ENCODE measurements at regions not wholly inside any gene's neighbourhood (a gene's known extent, or its start where the extent isn't known, plus 50 kb on each side); places are given as distances from the start of the nearest gene placed in this dataset.

- TF ChIP-seq PHF8 (conservative IDR thresholded peaks at IDR 0.05; ENCODE audit: low read depth, low read length) (no peak), NRF1 (IDR thresholded peaks at IDR 0.05; ENCODE audit: low read depth, low read length) (no peak)
- TF ChIP-seq, protein P1, sequence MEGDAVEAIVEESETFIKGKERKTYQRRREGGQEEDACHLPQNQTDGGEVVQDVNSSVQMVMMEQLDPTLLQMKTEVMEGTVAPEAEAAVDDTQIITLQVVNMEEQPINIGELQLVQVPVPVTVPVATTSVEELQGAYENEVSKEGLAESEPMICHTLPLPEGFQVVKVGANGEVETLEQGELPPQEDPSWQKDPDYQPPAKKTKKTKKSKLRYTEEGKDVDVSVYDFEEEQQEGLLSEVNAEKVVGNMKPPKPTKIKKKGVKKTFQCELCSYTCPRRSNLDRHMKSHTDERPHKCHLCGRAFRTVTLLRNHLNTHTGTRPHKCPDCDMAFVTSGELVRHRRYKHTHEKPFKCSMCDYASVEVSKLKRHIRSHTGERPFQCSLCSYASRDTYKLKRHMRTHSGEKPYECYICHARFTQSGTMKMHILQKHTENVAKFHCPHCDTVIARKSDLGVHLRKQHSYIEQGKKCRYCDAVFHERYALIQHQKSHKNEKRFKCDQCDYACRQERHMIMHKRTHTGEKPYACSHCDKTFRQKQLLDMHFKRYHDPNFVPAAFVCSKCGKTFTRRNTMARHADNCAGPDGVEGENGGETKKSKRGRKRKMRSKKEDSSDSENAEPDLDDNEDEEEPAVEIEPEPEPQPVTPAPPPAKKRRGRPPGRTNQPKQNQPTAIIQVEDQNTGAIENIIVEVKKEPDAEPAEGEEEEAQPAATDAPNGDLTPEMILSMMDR (IDR thresholded peaks at IDR 0.05; ENCODE audit: control extremely low read depth in 1 of 3, insufficient read depth in 1 of 3, low read depth in 1 of 3, low read length in 3 of 3) = no peak
Measured at GRCh38 chr6:150535151-150535804, 64.4 kb upstream of the PLEKHG1 start (continued).

All from H1 (cell line).